Vagina (tissue), 2 donors: ENCODE measurements at regions not wholly inside any gene's neighbourhood (a gene's known extent, or its start where the extent isn't known, plus 50 kb on each side); places are given as distances from the start of the nearest gene placed in this dataset.

ENCODE experiments used
- DNase-seq, 2 donors: peaks; one replicate each; pipeline ENCODE4 v3.0.0-alpha.2; 2017; ENCODE audit errors: extremely low spot score in 2 of 2
- H3K27ac ChIP-seq: fragments of 200-600 bp; sonication (generic); one replicate; pipeline ENCODE4 v1.5.1; 2019
- H3K27me3 ChIP-seq: fragments of 200-600 bp; sonication (generic); one replicate; pipeline ENCODE4 v1.5.1; 2019
- H3K36me3 ChIP-seq, 2 donors: fragments of 200-600 bp; sonication (generic); one replicate each; pipeline ENCODE4 v1.5.1; 2017 to 2019
- H3K4me1 ChIP-seq: fragments of 200-600 bp; sonication (generic); one replicate; pipeline ENCODE4 v1.5.1; 2019
- H3K4me3 ChIP-seq, 2 donors: fragments of 200-600 bp; sonication (generic); 1 replicate in 1 of 2; 2 replicates in 1 of 2; pipeline ENCODE4 v1.5.1; 2016 to 2019
- H3K9me3 ChIP-seq: fragments of 200-600 bp; sonication (generic); one replicate; pipeline ENCODE4 v1.5.1; 2019
- POLR2A ChIP-seq, 2 donors: fragments of 450-650 bp; IDR thresholded peaks; one replicate each; pipeline ENCODE4 v1.6.1; 2017; ENCODE audit warnings: antibody characterized with exemption in 2 of 2, mild to moderate bottlenecking in 2 of 2, moderate library complexity in 2 of 2
- POLR2AphosphoS5 ChIP-seq, 2 donors: sonication (generic); formaldehyde crosslinking; IDR thresholded peaks; one replicate each; pipeline ENCODE4 v1.9.0; 2017; ENCODE audit warnings: antibody characterized with exemption in 2 of 2, mild to moderate bottlenecking in 2 of 2, low read depth in 1 of 2; ENCODE audit not compliant: insufficient read depth in 1 of 2
- intact Hi-C: fragments of 100-400 bp; cut with DNase I; formaldehyde crosslinking; loops from one replicate; pipeline ENCODE4 v1.15.1; 2023
- TF ChIP-seq, protein P1 (sequence below), 3 experiments: fragments of 450-650 bp in 2 of 3; fragments of 200-600 bp in 1 of 3; sonication (generic) in 1 of 3; IDR thresholded peaks; one replicate each; pipeline ENCODE4 v1.5.1; 2017 to 2019; ENCODE audit warnings: antibody characterized with exemption in 3 of 3, mild to moderate bottlenecking in 2 of 3, moderate library complexity in 2 of 3

DNA sequence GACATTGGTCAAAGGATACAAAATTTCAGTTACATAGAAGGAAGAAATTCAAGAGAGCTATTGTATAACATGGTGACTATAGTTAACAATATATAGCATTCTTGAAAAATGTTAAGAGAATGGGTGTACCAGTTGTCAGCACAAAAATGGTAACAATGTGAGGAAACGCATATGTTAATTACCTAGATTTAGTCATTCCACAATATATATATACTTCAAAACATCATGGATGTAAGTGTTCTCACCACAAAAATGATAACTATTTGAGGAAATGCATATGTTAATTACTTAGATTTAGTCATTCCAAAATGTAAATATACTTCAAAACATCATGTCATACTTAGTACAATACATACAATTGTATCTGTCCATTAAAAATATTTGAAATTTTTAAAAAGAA, 540.4 kb upstream of the MGAT4C start:
- H3K9me3 ChIP-seq: no peaks in the 10 kb centered on the region
- no peak for DNase-seq
- no peak overlapping the region for H3K4me3 ChIP-seq
- no peaks in the 10 kb centered on the region for H3K36me3 ChIP-seq
- no peak overlapping the region for H3K27ac ChIP-seq
- intact Hi-C loops: no loop called here
- TF ChIP-seq POLR2A (IDR thresholded peaks at IDR 0.05): no peak
- TF ChIP-seq, protein P1, sequence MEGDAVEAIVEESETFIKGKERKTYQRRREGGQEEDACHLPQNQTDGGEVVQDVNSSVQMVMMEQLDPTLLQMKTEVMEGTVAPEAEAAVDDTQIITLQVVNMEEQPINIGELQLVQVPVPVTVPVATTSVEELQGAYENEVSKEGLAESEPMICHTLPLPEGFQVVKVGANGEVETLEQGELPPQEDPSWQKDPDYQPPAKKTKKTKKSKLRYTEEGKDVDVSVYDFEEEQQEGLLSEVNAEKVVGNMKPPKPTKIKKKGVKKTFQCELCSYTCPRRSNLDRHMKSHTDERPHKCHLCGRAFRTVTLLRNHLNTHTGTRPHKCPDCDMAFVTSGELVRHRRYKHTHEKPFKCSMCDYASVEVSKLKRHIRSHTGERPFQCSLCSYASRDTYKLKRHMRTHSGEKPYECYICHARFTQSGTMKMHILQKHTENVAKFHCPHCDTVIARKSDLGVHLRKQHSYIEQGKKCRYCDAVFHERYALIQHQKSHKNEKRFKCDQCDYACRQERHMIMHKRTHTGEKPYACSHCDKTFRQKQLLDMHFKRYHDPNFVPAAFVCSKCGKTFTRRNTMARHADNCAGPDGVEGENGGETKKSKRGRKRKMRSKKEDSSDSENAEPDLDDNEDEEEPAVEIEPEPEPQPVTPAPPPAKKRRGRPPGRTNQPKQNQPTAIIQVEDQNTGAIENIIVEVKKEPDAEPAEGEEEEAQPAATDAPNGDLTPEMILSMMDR (IDR thresholded peaks at IDR 0.05): no peak
- TF ChIP-seq POLR2AphosphoS5 (IDR thresholded peaks at IDR 0.05; ENCODE audit: insufficient read depth in 1 of 2, low read depth in 1 of 2): no peak
- H3K27me3 ChIP-seq: no peaks in the 10 kb centered on the region
- H3K4me1 ChIP-seq: no peaks in the 10 kb centered on the region

DNA sequence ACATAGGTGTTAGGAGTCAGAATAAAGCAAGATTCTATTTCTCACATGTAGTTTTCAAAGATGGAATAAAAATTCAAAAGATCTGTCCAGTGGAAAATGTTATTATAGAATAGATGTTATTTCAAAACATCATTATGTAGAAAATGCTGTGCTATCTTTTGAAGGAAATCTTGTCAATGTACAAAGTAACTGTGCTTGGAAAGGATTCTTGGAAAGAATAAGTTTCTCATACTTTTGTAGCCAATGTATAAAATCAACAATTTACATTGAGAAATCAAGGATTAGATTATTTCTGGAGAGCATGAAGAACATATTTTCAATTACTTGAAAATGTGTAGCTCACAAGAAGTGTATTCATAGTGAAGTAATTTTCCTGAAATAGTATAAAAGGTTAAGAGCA, 532.5 kb upstream of the MGAT4C start:
- intact Hi-C loops: no loop called here
- H3K27me3 ChIP-seq: no peaks in the 10 kb centered on the region
- H3K9me3 ChIP-seq: no peaks in the 10 kb centered on the region
- H3K4me3 ChIP-seq: no peak overlapping the region
- DNase-seq: no peak
- H3K36me3 ChIP-seq: no peaks in the 10 kb centered on the region
- H3K4me1 ChIP-seq: no peaks in the 10 kb centered on the region
- TF ChIP-seq POLR2A (IDR thresholded peaks at IDR 0.05): no peak
- no peak for TF ChIP-seq POLR2AphosphoS5 (IDR thresholded peaks at IDR 0.05; ENCODE audit: insufficient read depth in 1 of 2, low read depth in 1 of 2)
- TF ChIP-seq, protein P1 (IDR thresholded peaks at IDR 0.05): no peak
- no peak overlapping the region for H3K27ac ChIP-seq

DNA sequence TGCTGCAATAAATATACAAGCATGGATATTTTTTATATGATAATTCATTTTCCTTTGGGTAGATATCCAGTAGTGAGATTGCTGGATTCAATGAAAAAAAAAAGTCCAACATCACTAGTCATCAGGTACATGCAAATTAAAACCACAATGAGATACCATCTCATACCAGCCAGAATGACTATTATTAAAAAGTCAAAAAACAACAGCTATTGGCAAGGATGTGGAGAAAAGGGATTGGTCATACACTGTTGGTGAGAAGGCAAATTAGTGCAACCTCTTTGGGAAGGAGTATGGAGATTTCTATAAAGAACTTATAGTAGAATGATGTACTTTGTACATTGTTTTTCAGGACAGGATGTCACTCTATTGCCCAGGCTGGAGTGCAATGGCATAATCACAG, 531.2 kb upstream of the MGAT4C start:
- no peaks in the 10 kb centered on the region for H3K27me3 ChIP-seq
- H3K9me3 ChIP-seq: no peaks in the 10 kb centered on the region
- no peaks in the 10 kb centered on the region for H3K4me1 ChIP-seq
- no peak for TF ChIP-seq POLR2AphosphoS5 (IDR thresholded peaks at IDR 0.05; ENCODE audit: insufficient read depth in 1 of 2, low read depth in 1 of 2)
- no peak for TF ChIP-seq POLR2A (IDR thresholded peaks at IDR 0.05)
- TF ChIP-seq, protein P1 (IDR thresholded peaks at IDR 0.05): no peak
- intact Hi-C loops: no loop called here
- no peak overlapping the region for H3K4me3 ChIP-seq
- no peak overlapping the region for H3K27ac ChIP-seq
- DNase-seq: no peak
- H3K36me3 ChIP-seq: no peaks in the 10 kb centered on the region

DNA sequence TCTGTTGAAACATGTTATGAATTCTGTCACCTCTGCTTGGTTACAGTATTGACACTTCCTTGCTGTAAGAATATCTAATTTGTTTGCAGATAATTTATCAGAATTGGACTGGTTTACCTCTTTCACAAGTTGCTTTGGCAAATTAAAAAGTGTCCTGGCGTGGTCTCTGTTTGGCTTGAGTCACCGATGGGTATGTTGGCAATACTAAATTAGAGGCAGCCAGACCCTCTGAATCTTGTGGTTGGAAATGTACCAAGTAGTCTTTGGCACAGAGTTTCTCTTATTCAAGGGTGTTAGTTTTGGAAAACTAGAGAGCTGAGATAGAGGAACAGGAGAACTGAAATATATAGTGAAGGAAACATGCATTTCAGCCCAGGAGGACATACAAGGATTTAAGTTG, 521.1 kb upstream of the MGAT4C start:
- Histone ChIP-seq H3K27me3 (no peaks in the 10 kb centered on the region), H3K9me3 (no peaks in the 10 kb centered on the region), H3K36me3 (no peaks in the 10 kb centered on the region), H3K4me3 (no peak overlapping the region), H3K4me1 (no peaks in the 10 kb centered on the region), H3K27ac (no peak overlapping the region)
- TF ChIP-seq POLR2A (IDR thresholded peaks at IDR 0.05) (no peak), POLR2AphosphoS5 (IDR thresholded peaks at IDR 0.05; ENCODE audit: insufficient read depth in 1 of 2, low read depth in 1 of 2) (no peak)
- TF ChIP-seq, protein P1 (IDR thresholded peaks at IDR 0.05): no peak
- DNase-seq: no peak
- intact Hi-C loops: no loop called here

DNA sequence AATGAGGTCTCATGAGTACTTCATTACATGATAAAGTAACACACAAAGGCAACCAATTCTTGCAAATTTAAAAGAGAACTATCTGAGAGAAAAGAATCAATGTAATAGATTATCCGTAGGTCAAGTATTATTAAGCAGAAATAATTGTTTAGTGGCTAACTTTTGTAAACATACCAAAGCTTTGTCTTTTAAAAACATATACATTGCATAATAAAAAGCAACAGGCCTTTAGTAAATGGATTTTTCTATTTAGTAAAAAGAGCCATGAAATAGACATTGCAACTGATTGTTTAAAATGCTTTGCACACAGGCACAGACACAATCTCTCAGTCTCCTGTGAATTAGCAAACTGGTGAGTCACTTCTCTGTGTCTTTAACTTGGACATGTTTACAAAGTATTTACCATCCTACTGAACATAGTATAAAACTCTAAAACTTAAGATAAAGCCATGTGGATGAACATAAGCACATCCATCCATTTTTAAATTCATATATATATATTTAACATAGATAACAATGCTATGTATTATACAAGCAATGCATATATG, 518.7 kb upstream of the MGAT4C start:
- no peaks in the 10 kb centered on the region for H3K27me3 ChIP-seq
- intact Hi-C loops: no loop called here
- DNase-seq: no peak
- no peaks in the 10 kb centered on the region for H3K36me3 ChIP-seq
- no peaks in the 10 kb centered on the region for H3K9me3 ChIP-seq
- no peak for TF ChIP-seq POLR2A (IDR thresholded peaks at IDR 0.05)
- no peak for TF ChIP-seq POLR2AphosphoS5 (IDR thresholded peaks at IDR 0.05; ENCODE audit: insufficient read depth in 1 of 2, low read depth in 1 of 2)
- TF ChIP-seq, protein P1 (IDR thresholded peaks at IDR 0.05): no peak
- no peak overlapping the region for H3K27ac ChIP-seq
- no peak overlapping the region for H3K4me3 ChIP-seq
- no peaks in the 10 kb centered on the region for H3K4me1 ChIP-seq
